CMK (cell line): ENCODE measurements at regions not wholly inside any gene's neighbourhood (a gene's known extent, or its start where the extent isn't known, plus 50 kb on each side); places are given as distances from the start of the nearest gene placed in this dataset.
"Not testable (repeated sequence)": the region's sequence is repeated elsewhere in the genome, so short reads cannot be mapped to it uniquely, and the experiment has no call there.

Experiments used
- DNase-seq: peaks from one replicate; pipeline ENCODE4 v3.0.0-alpha.2; 2010; ENCODE audit warnings: low read depth

GRCh38 chr1:113185463-113186104 is 112.6 kb downstream of the LRIG2 start:
- no peak for DNase-seq

- no peak for DNase-seq
Measured at GRCh38 chr1:113190078-113190477, 117.1 kb downstream of the LRIG2 start.

GRCh38 chr1:113190930-113191329 is 117.9 kb downstream of the LRIG2 start:
- DNase-seq: no peak

- no peak for DNase-seq
Measured at GRCh38 chr1:113191579-113192076, 118.6 kb downstream of the LRIG2 start.

GRCh38 chr1:113192242-113192641 is 119.2 kb downstream of the LRIG2 start:
- no peak for DNase-seq

GRCh38 chr1:113192980-113193379 is 120.0 kb downstream of the LRIG2 start:
- DNase-seq: no peak

GRCh38 chr1:113194846-113195830 is 122.1 kb downstream of the LRIG2 start:
- peak; percentile 39 for DNase-seq

- DNase-seq: no peak
Measured at GRCh38 chr1:113197719-113198330, 124.8 kb downstream of the LRIG2 start.

- no peak for DNase-seq
Measured at GRCh38 chr1:113198806-113199205, 125.8 kb downstream of the LRIG2 start.

GRCh38 chr1:113199760-113200455 is 126.9 kb downstream of the LRIG2 start:
- no peak for DNase-seq

- DNase-seq: no peak
Measured at GRCh38 chr1:113201560-113201959, 128.6 kb downstream of the LRIG2 start.

- DNase-seq: no peak
Measured at GRCh38 chr1:113205980-113206766, 133.2 kb downstream of the LRIG2 start.

GRCh38 chr1:113207019-113207418 is 134.0 kb downstream of the LRIG2 start:
- DNase-seq: no peak

GRCh38 chr1:113207457-113207856 is 134.5 kb downstream of the LRIG2 start:
- no peak for DNase-seq

GRCh38 chr1:113208425-113208824 is 135.4 kb downstream of the LRIG2 start:
- DNase-seq: not testable (repeated sequence)

- DNase-seq: no peak
Measured at GRCh38 chr1:113210248-113210647, 137.2 kb downstream of the LRIG2 start.

GRCh38 chr1:113211467-113211866 is 138.5 kb downstream of the LRIG2 start:
- no peak for DNase-seq

- no peak for DNase-seq
Measured at GRCh38 chr1:113215015-113215414, 142.0 kb downstream of the LRIG2 start.

GRCh38 chr1:113216664-113217063 is 143.7 kb downstream of the LRIG2 start:
- no peak for DNase-seq

GRCh38 chr1:113217447-113218208 is 144.6 kb downstream of the LRIG2 start:
- no peak for DNase-seq
